ENCODE measurements at regions not wholly inside any gene's neighbourhood (a gene's known extent, or its start where the extent isn't known, plus 50 kb on each side); places are given as distances from the start of the nearest gene placed in this dataset.

- H3F3A ChIP-seq (ENCODE audit: insufficient read depth) = peaks cover 18% of the 10 kb centered on the region; the same call in 1 of the 2 replicates
- no peaks in the 10 kb centered on the region for H3K27me3 ChIP-seq (ENCODE audit: low read length)
- no peaks in the 10 kb centered on the region for H4K20me1 ChIP-seq (ENCODE audit: low read depth, low read length)
- H3K9me2 ChIP-seq (replicated peaks; ENCODE audit: insufficient read depth, low read length) = no peaks in the 10 kb centered on the region
- no peak for TF ChIP-seq CTCF (IDR thresholded peaks at IDR 0.05; ENCODE audit: insufficient read depth, low read length, poor library complexity, severe bottlenecking)
- TF ChIP-seq EZH2phosphoT487 (conservative IDR thresholded peaks at IDR 0.05; ENCODE audit: low read length) = no peak
- H2AFZ ChIP-seq (ENCODE audit: low read depth, low read length, severe bottlenecking) = no peak overlapping the region
- H3K27ac ChIP-seq (ENCODE audit: low read depth, low read length) = no peak overlapping the region
- H3K79me2 ChIP-seq (ENCODE audit: insufficient read depth, low read length) = peaks cover 8% of the 10 kb centered on the region; the same call in 1 of the 2 replicates
- H3K9ac ChIP-seq (ENCODE audit: low read length) = no peak overlapping the region
- no peaks in the 10 kb centered on the region for H3K9me3 ChIP-seq (ENCODE audit: insufficient read depth, low read length)
- no peak overlapping the region for H3K4me2 ChIP-seq (ENCODE audit: low read depth, low read length, poor library complexity, severe bottlenecking)
- H3K4me3 ChIP-seq (ENCODE audit: insufficient read depth, low read length, poor library complexity, severe bottlenecking) = no peak overlapping the region
- H3K36me3 ChIP-seq (ENCODE audit: low read length) = no peaks in the 10 kb centered on the region
Observed at GRCh38 chr2:144265654-144266053, 254.3 kb downstream of the ZEB2 start.

- peaks cover 18% of the 10 kb centered on the region; the same call in 1 of the 2 replicates for H3F3A ChIP-seq (ENCODE audit: insufficient read depth)
- H3K4me2 ChIP-seq (ENCODE audit: low read depth, low read length, poor library complexity, severe bottlenecking) = peak overlapping the region; percentile 32
- H3K4me3 ChIP-seq (ENCODE audit: insufficient read depth, low read length, poor library complexity, severe bottlenecking) = no peak overlapping the region
- H4K20me1 ChIP-seq (ENCODE audit: low read depth, low read length) = no peaks in the 10 kb centered on the region
- H3K9me2 ChIP-seq (replicated peaks; ENCODE audit: insufficient read depth, low read length) = no peaks in the 10 kb centered on the region
- no peak for TF ChIP-seq EZH2phosphoT487 (conservative IDR thresholded peaks at IDR 0.05; ENCODE audit: low read length)
- no peak for TF ChIP-seq CTCF (IDR thresholded peaks at IDR 0.05; ENCODE audit: insufficient read depth, low read length, poor library complexity, severe bottlenecking)
- H3K27ac ChIP-seq (ENCODE audit: low read depth, low read length) = peak overlapping the region; percentile 21; the same call in 1 of the 2 replicates
- H2AFZ ChIP-seq (ENCODE audit: low read depth, low read length, severe bottlenecking) = no peak overlapping the region
- peaks cover 23% of the 10 kb centered on the region for H3K79me2 ChIP-seq (ENCODE audit: insufficient read depth, low read length)
- H3K9ac ChIP-seq (ENCODE audit: low read length) = no peak overlapping the region
- H3K36me3 ChIP-seq (ENCODE audit: low read length) = peaks cover 10% of the 10 kb centered on the region
- H3K27me3 ChIP-seq (ENCODE audit: low read length) = no peaks in the 10 kb centered on the region
- H3K9me3 ChIP-seq (ENCODE audit: insufficient read depth, low read length) = peaks cover 19% of the 10 kb centered on the region; the same call in 1 of the 2 replicates
Observed at GRCh38 chr2:144261966-144262365, 258.0 kb downstream of the ZEB2 start.

- no peaks in the 10 kb centered on the region for H3K27me3 ChIP-seq (ENCODE audit: low read length)
- H2AFZ ChIP-seq (ENCODE audit: low read depth, low read length, severe bottlenecking) = peak overlapping the region; percentile 23
- no peak overlapping the region for H3K4me3 ChIP-seq (ENCODE audit: insufficient read depth, low read length, poor library complexity, severe bottlenecking)
- peaks cover 24% of the 10 kb centered on the region for H3K79me2 ChIP-seq (ENCODE audit: insufficient read depth, low read length)
- H3K9ac ChIP-seq (ENCODE audit: low read length) = no peak overlapping the region
- H4K20me1 ChIP-seq (ENCODE audit: low read depth, low read length) = no peaks in the 10 kb centered on the region
- peaks cover 15% of the 10 kb centered on the region; the same call in 1 of the 2 replicates for H3F3A ChIP-seq (ENCODE audit: insufficient read depth)
- H3K4me2 ChIP-seq (ENCODE audit: low read depth, low read length, poor library complexity, severe bottlenecking) = peak overlapping the region; percentile 32
- peak overlapping the region; percentile 21; the same call in 1 of the 2 replicates for H3K27ac ChIP-seq (ENCODE audit: low read depth, low read length)
- TF ChIP-seq CTCF (IDR thresholded peaks at IDR 0.05; ENCODE audit: insufficient read depth, low read length, poor library complexity, severe bottlenecking) (no peak), EZH2phosphoT487 (conservative IDR thresholded peaks at IDR 0.05; ENCODE audit: low read length) (no peak)
- peaks cover 19% of the 10 kb centered on the region; the same call in 1 of the 2 replicates for H3K9me3 ChIP-seq (ENCODE audit: insufficient read depth, low read length)
- H3K9me2 ChIP-seq (replicated peaks; ENCODE audit: insufficient read depth, low read length) = no peaks in the 10 kb centered on the region
- peaks cover 14% of the 10 kb centered on the region for H3K36me3 ChIP-seq (ENCODE audit: low read length)
Observed at GRCh38 chr2:144261336-144261735, 258.6 kb downstream of the ZEB2 start.

Measured in SU-DHL-6 (cell line).